GM18868 (cell line): ENCODE measurements at regions not wholly inside any gene's neighbourhood (a gene's known extent, or its start where the extent isn't known, plus 50 kb on each side); places are given as distances from the start of the nearest gene placed in this dataset.

Experiments used
- ATAC-seq: cut with Tn5 transposase; IDR thresholded peaks from one replicate; pipeline ENCODE4 v1.9.1; 2021; ENCODE audit warnings: mild to moderate bottlenecking, moderate library complexity; ENCODE audit not compliant: unreplicated experiment

GRCh38 chr3:23644099-23644498 is 161.7 kb upstream of the UBE2E1 start:
- no peak for ATAC-seq

- no peak for ATAC-seq
Measured at GRCh38 chr3:23644676-23645075, 161.1 kb upstream of the UBE2E1 start.

GRCh38 chr3:23645533-23646183 is 160.1 kb upstream of the UBE2E1 start:
- no peak for ATAC-seq

- no peak for ATAC-seq
Measured at GRCh38 chr3:23646184-23646920, 159.4 kb upstream of the UBE2E1 start.

- no peak for ATAC-seq
Measured at GRCh38 chr3:23647706-23648258, 158.0 kb upstream of the UBE2E1 start.

- ATAC-seq: no peak
Measured at GRCh38 chr3:23648326-23648995, 157.3 kb upstream of the UBE2E1 start.

GRCh38 chr3:23648996-23649395 is 156.8 kb upstream of the UBE2E1 start:
- no peak for ATAC-seq

GRCh38 chr3:23649448-23649847 is 156.3 kb upstream of the UBE2E1 start:
- no peak for ATAC-seq

- no peak for ATAC-seq
Measured at GRCh38 chr3:23650371-23651140, 155.2 kb upstream of the UBE2E1 start.

- ATAC-seq: peak; percentile 84
Measured at GRCh38 chr3:23653647-23654525, 151.9 kb upstream of the UBE2E1 start.

- ATAC-seq: peak; percentile 35
Measured at GRCh38 chr3:23654571-23654970, 151.2 kb upstream of the UBE2E1 start.

- ATAC-seq: no peak
Measured at GRCh38 chr3:23655749-23656148, 150.0 kb upstream of the UBE2E1 start.

GRCh38 chr3:23656199-23656598 is 149.6 kb upstream of the UBE2E1 start:
- no peak for ATAC-seq

- no peak for ATAC-seq
Measured at GRCh38 chr3:23656821-23657220, 148.9 kb upstream of the UBE2E1 start.

- ATAC-seq: no peak
Measured at GRCh38 chr3:23657647-23658046, 148.1 kb upstream of the UBE2E1 start.

- ATAC-seq: peak; percentile 77
Measured at GRCh38 chr3:23659274-23659673, 146.5 kb upstream of the UBE2E1 start.

- peak; percentile 41 for ATAC-seq
Measured at GRCh38 chr3:23659840-23660430, 145.8 kb upstream of the UBE2E1 start.

GRCh38 chr3:23662079-23662617 is 143.6 kb upstream of the UBE2E1 start:
- no peak for ATAC-seq

- no peak for ATAC-seq
Measured at GRCh38 chr3:23663246-23663645, 142.5 kb upstream of the UBE2E1 start.
